ENCODE measurements at regions not wholly inside any gene's neighbourhood (a gene's known extent, or its start where the extent isn't known, plus 50 kb on each side); places are given as distances from the start of the nearest gene placed in this dataset.
A peak's percentile ranks its signal among the peaks of the same experiment; 100 is the strongest.
"Not testable (repeated sequence)": the region's sequence is repeated elsewhere in the genome, so short reads cannot be mapped to it uniquely, and the experiment has no call there.

DNA sequence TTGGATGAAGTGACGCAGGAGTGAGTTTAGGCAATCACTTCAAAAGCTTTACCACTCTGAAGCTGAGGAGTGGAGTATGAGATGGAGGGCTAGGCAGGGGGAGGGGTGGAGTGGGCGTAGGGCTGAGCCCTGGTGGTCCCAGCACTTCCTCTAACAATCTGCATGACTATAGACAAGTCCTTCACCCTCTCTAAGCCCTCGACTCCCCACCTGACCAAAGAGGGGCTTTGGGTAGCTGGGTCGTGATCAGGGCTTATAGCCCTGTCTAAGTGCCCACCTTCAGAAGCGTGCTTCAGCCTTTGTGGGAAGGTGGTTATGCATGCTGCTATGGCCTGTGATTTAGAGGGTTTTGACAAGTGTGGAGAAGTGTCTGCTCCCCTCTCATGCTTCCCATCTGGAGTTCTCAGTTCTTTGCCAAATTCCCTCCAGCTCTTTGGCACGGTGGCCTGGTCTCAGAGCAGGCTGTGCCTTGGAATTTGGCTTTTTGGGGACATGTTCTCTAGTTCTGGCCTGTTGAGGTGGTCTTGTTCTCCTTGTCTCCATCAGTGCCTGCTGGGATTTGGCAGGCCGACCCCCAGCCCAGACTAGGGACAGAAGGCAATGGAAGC lies 53.0 kb downstream of the ACTBL2 start:
- H3K36me3 Mint-ChIP-seq: no peaks in the 10 kb centered on the region
- no peak overlapping the region for H3K4me3 Mint-ChIP-seq
- no peak overlapping the region for H3K27ac Mint-ChIP-seq
- H3K27me3 Mint-ChIP-seq: peaks cover 3% of the 10 kb centered on the region
- no peaks in the 10 kb centered on the region for H3K9me3 Mint-ChIP-seq
- no peaks in the 10 kb centered on the region for H3K4me1 Mint-ChIP-seq
- peak; percentile 17 for ATAC-seq

DNA sequence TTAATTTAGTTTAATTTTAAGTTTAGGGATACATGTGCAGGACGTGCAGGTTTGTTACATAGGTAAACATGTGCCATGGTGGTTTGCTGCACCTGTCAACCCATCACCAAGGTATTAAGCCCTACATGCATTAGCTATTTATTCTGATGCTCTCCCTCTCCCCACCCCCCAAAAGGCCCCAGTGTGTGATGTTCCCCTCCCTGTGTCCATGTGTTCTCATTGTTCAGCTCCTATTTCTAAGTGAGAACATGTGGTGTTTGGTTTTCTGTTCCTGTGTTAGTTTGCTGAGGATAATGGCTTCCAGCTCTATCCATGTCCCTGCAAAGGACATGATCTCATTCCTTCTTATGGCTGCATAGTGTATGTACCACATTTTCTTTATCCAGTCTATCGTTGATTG lies 53.6 kb downstream of the ACTBL2 start:
- not testable (repeated sequence) for ATAC-seq, H3K27me3 Mint-ChIP-seq, H3K9me3 Mint-ChIP-seq, H3K27ac Mint-ChIP-seq, H3K36me3 Mint-ChIP-seq, H3K4me3 Mint-ChIP-seq, H3K4me1 Mint-ChIP-seq

DNA sequence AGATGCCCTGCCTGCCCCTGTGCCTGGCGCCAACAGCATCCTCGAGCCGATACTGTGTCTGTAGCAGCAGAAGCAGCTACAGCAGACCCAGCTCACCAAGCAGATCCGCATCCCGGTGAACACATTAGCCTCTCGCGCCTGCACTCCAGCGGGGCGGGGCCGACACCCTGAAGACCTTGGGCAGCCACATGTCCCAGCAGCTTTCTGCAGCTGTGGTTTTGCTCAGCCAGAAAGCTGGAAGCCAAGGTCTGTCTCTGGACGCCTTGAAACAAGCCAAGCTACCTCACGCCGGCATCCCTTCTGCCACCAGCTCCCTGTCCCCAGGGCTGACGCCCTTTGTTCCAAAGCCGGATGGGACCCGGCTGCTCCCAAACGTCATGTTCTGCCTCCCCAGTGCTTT lies 59.6 kb downstream of the ACTBL2 start:
- Mint-ChIP-seq H3K4me1 (no peaks in the 10 kb centered on the region), H3K27me3 (no peaks in the 10 kb centered on the region), H3K4me3 (no peak overlapping the region), H3K27ac (no peak overlapping the region), H3K36me3 (no peaks in the 10 kb centered on the region), H3K9me3 (no peaks in the 10 kb centered on the region)
- ATAC-seq: no peak

DNA sequence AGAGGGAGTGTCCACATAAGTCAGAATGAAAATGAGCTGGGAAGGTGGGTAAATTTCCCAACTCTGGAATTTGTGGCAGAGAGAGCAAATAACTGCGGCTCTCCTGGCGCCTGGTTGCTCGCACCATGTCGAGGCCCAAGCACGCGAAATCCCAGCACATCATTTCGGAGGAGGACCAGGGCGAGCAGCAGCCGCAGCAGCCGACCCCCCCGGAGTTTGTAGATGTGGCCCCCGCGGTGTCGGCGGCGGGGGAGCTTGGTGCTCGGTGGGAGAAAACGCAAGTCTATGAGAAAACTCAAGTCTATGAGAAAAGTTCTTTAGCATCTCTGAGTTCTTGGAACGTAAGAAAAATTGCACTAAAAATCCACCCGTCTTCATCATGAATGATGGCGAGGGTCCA lies 60.3 kb downstream of the ACTBL2 start:
- H3K27me3 Mint-ChIP-seq: no peaks in the 10 kb centered on the region
- no peaks in the 10 kb centered on the region for H3K4me1 Mint-ChIP-seq
- no peaks in the 10 kb centered on the region for H3K9me3 Mint-ChIP-seq
- no peak for ATAC-seq
- H3K27ac Mint-ChIP-seq: no peak overlapping the region
- no peaks in the 10 kb centered on the region for H3K36me3 Mint-ChIP-seq
- no peak overlapping the region for H3K4me3 Mint-ChIP-seq

DNA sequence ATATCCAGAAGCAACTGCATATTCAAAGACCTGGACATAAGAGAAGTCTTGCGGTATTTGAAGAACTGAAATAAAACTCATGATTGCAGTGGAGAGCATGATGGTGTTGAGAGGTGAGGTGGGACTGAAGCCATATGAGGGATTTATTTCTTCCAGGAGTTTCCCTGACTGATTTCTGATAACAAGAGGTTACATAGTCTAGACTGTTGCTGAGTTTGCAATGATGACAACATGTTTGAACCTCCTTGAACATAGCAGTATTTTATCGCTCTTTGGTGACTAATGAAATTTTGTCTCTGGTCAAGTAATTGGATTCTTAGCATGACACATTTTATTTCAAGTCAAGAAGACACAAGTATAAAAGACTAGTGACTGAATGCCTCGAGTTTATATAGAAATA lies 61.8 kb downstream of the ACTBL2 start:
- Mint-ChIP-seq H3K4me3 (no peak overlapping the region), H3K27ac (no peak overlapping the region), H3K4me1 (no peaks in the 10 kb centered on the region), H3K9me3 (no peaks in the 10 kb centered on the region), H3K27me3 (no peaks in the 10 kb centered on the region), H3K36me3 (no peaks in the 10 kb centered on the region)
- ATAC-seq: no peak

DNA sequence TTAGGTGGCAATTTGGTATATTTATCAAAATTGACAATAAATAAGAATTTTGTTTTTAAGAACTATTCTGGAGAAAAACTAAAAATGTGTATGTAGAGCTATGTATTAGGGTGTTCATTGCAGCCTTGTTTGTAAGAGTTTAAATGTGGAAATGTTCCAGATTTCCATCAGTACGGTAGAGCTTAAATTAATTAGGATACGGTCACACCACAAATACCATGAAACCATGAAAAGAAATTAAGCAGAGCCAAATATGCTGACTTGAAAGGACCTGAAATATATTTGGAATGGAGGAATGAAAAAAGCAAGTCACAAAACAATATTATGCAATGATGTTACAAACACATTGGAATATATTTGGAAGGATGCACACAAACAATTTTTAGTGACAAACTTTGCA lies 64.6 kb downstream of the ACTBL2 start:
- no peak overlapping the region for H3K4me3 Mint-ChIP-seq
- no peaks in the 10 kb centered on the region for H3K4me1 Mint-ChIP-seq
- no peaks in the 10 kb centered on the region for H3K36me3 Mint-ChIP-seq
- no peak for ATAC-seq
- no peaks in the 10 kb centered on the region for H3K9me3 Mint-ChIP-seq
- no peak overlapping the region for H3K27ac Mint-ChIP-seq
- no peaks in the 10 kb centered on the region for H3K27me3 Mint-ChIP-seq

DNA sequence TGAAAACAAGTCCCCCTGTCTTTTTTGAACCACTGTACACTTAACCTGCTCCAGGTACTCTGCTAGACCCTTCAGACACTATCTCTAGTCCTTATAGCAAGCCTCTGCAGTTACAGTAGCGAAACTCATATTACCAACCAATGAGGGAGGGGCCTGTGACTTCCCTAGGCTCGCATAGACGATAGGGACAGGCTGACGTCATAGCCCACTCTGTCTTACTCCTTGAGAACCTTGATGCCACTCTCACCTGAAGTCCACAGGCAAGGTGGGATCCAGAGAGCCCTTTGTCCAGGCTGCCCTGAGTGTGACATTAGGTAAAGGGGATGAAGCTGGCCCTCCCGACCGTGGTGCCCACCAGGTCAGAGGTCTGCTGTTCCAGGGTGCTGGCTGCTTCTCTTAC lies 65.3 kb downstream of the ACTBL2 start:
- H3K36me3 Mint-ChIP-seq: no peaks in the 10 kb centered on the region
- no peaks in the 10 kb centered on the region for H3K4me1 Mint-ChIP-seq
- no peaks in the 10 kb centered on the region for H3K9me3 Mint-ChIP-seq
- H3K4me3 Mint-ChIP-seq: no peak overlapping the region
- no peak for ATAC-seq
- H3K27me3 Mint-ChIP-seq: no peaks in the 10 kb centered on the region
- H3K27ac Mint-ChIP-seq: no peak overlapping the region

DNA sequence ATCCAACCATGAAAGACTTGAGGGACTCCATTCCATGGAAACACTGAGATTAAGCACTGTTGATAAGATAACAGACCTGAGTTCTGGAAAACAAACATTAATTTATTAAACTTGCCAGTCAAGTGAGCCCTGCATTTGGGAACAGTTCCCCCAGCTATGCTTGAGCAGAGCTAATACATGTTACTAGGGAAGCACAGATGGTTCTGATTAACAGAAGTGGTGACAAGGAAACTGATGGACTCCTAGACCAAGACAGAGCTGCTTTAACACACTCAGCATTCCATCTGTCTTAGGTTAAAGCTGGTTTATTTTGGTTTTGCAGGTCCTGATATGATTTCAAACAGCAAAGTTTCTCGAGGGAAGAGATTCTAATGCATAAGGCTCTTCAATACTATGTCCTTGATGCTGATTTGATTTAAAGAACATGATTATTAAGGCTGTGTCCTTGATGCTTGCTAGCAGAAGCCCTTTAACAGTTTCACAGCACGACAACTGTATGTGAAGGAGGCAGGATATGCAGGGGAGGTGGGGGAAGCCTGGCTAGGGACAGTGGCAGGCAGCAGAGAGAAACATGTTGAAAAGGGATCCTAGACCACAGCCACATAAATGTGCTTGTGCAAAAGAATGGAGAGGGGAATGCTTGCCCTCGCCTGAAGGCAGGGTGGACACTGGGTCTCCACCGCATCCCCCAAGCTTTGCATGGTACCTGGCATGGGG lies 66.2 kb downstream of the ACTBL2 start:
- no peak for ATAC-seq
- H3K4me3 Mint-ChIP-seq: no peak overlapping the region
- H3K4me1 Mint-ChIP-seq: no peaks in the 10 kb centered on the region
- no peaks in the 10 kb centered on the region for H3K36me3 Mint-ChIP-seq
- no peaks in the 10 kb centered on the region for H3K27me3 Mint-ChIP-seq
- H3K9me3 Mint-ChIP-seq: no peaks in the 10 kb centered on the region
- no peak overlapping the region for H3K27ac Mint-ChIP-seq

DNA sequence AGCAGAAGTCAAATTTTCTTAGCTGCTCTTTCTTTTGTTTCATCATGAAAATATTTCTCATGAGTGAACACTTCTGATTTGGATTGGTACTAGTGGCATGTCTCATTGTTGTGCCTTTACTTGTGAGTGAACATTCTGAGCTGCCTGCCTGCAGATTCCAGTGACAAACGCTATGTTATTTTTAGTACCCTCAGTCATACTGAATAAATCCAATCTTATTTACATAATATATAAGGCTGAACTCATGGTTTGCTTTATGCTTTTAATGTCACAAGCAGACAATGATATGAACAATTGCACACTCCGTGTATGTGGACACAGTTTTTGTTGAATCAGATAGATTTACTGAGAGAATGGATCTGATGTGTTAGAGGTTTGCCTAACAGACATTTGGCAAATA lies 67.8 kb downstream of the ACTBL2 start:
- no peak for ATAC-seq
- H3K9me3 Mint-ChIP-seq: no peaks in the 10 kb centered on the region
- H3K4me3 Mint-ChIP-seq: no peak overlapping the region
- no peaks in the 10 kb centered on the region for H3K36me3 Mint-ChIP-seq
- H3K4me1 Mint-ChIP-seq: no peaks in the 10 kb centered on the region
- no peak overlapping the region for H3K27ac Mint-ChIP-seq
- no peaks in the 10 kb centered on the region for H3K27me3 Mint-ChIP-seq

DNA sequence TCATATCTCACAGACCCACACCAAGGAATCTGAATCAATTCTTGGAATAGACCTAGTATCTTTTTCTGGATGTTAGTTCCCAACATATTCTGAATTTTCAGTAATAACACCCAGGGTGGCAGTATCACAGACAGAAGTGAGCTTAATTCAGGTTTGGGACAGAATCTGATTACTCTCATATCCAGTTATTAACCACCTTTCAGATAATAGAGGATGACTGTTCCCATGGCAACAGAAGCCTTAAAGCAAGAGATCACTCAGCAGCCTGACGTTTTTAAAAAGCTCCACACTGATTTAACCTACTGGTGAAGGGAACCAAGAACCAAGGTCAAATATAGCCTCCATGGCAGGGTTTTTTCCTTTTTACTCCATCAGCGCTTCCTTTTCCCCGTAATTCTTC lies 68.4 kb downstream of the ACTBL2 start:
- H3K27ac Mint-ChIP-seq: no peak overlapping the region
- H3K27me3 Mint-ChIP-seq: no peaks in the 10 kb centered on the region
- H3K4me1 Mint-ChIP-seq: no peaks in the 10 kb centered on the region
- no peak overlapping the region for H3K4me3 Mint-ChIP-seq
- no peaks in the 10 kb centered on the region for H3K36me3 Mint-ChIP-seq
- no peaks in the 10 kb centered on the region for H3K9me3 Mint-ChIP-seq
- ATAC-seq: no peak

DNA sequence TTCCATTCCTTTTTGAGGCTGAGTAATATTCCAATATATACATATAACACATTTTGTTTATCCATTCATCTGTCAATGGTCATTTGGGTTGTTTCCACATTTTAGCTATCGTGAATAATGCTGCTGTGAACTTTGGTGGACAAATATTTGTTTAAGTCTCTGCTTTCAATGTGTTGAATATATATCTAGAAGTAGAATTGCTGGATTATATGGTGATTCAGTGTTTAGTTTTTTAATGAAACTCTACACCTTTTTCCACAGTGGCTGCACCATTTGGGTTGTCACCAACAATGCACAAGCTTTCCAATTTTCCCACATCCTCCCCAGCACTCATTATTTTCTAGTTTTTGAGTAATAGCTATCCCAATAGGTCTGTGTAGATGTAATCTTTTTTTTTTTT lies 69.5 kb downstream of the ACTBL2 start:
- H3K4me1 Mint-ChIP-seq: no peaks in the 10 kb centered on the region
- H3K36me3 Mint-ChIP-seq: no peaks in the 10 kb centered on the region
- H3K4me3 Mint-ChIP-seq: no peak overlapping the region

DNA sequence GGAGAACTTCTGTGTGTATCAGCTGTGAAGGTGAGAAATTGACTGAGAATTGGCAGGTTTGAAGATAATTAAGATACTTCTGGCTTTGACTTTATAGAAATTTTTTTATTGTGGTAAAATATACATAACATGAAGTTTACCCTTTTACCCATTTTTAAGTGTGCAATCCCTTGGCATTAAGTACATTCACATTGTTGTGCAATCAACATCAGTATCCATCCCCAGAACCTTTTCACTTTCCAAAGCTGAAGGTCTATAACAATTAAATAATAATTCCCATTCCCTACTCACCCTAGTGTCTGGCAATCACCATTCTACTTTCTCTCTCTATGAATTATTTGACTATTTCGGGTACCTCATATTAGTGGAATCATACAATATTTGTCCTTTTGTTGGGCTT lies 69.9 kb downstream of the ACTBL2 start:
- Mint-ChIP-seq H3K4me3 (no peak overlapping the region), H3K4me1 (no peaks in the 10 kb centered on the region), H3K27me3 (no peaks in the 10 kb centered on the region), H3K9me3 (no peaks in the 10 kb centered on the region), H3K27ac (no peak overlapping the region), H3K36me3 (no peaks in the 10 kb centered on the region)
- no peak for ATAC-seq

More for the DNA sequence above, 69.5 kb downstream of the ACTBL2 start:
- H3K9me3 Mint-ChIP-seq: no peaks in the 10 kb centered on the region
- H3K27me3 Mint-ChIP-seq: no peaks in the 10 kb centered on the region
- ATAC-seq: no peak
- no peak overlapping the region for H3K27ac Mint-ChIP-seq

DNA sequence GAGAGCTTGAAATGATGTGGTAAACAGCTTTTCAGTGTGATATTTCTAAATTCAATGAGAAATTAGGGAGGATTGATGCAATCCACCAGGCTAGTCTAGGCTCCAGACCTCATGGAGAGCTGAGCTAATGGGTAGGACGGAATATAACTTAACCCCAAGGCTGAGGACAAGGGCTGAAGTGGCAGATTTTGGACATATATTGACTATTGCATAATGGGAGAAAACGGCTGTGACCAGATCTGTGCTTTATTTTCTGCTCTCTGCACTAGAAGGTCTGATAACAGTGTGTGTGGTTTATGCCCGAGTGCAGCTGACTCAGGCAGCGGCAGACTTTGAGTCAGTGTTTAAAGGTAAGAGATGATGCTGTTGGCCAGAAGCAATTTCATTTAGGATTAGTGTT lies 70.6 kb downstream of the ACTBL2 start:
- no peak overlapping the region for H3K4me3 Mint-ChIP-seq
- no peak overlapping the region for H3K27ac Mint-ChIP-seq
- no peak for ATAC-seq
- no peaks in the 10 kb centered on the region for H3K9me3 Mint-ChIP-seq
- no peaks in the 10 kb centered on the region for H3K27me3 Mint-ChIP-seq
- no peaks in the 10 kb centered on the region for H3K36me3 Mint-ChIP-seq
- H3K4me1 Mint-ChIP-seq: no peaks in the 10 kb centered on the region

DNA sequence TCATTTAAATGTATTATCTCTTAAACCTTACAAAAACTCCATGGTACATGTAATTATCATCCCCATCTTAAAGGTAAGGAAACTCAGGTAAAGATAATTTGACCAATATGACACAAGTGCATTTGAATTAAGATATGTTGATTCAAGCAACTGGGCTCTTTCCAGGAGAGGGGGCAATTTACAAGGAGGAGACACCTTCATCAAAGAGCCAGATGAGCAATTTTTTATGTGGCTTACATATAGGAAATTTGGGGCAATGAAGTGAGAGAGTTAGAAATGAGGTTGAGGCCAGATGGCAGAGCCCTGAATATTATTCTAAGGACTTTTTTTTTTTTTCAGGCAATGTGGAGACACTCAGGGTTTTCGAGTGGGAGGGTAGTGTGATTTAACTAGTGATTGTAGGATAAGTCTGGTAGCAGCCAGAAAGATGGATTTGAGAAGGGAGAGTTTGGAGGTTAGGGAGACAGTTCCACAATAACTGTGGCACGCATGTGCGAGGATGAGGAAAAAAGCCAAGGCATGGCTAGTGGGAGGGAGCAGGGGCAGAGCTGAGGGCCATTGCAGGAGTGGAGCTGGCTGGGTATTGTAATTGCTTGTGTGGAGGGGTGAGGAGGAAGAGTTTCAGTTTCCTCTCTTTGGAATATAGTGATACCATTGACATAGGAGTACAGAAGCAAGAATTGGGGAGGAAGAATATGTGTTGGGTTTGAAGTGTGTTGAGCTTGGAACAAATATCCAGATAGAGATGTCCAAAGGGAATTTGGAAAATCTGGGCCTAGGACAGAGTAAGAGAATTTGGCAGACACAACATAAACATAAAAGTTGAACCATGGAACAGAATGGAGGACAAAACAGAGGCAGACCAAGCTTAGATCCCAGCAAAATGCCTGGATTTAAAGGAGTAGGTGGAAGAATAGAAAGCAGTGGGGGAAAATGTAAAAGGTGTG lies 72.0 kb downstream of the ACTBL2 start:
- H3K9me3 Mint-ChIP-seq: no peaks in the 10 kb centered on the region
- no peak overlapping the region for H3K4me3 Mint-ChIP-seq
- H3K4me1 Mint-ChIP-seq: no peaks in the 10 kb centered on the region
- H3K27me3 Mint-ChIP-seq: no peaks in the 10 kb centered on the region
- H3K36me3 Mint-ChIP-seq: no peaks in the 10 kb centered on the region
- H3K27ac Mint-ChIP-seq: no peak overlapping the region
- ATAC-seq: no peak

DNA sequence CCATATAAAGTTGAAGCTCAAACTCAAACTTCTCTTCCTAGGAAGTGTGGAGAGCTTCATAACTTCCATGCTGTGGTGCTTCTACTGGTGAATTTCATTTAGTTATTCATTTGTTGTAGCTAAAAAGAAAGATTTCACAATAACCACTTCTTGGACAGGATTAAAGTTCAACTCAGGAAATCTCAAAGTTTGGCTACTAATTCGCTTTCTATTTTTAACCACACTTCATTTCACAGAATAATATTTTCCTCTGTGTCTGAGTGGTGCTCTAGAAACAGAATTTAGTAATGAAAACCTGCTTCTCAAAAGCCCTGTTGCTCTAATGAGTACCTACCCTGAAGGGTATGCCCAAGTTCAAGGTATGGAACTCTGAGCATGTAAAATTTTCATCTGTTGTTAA lies 73.9 kb downstream of the ACTBL2 start:
- Mint-ChIP-seq H3K4me1 (no peaks in the 10 kb centered on the region), H3K27ac (no peak overlapping the region), H3K9me3 (no peaks in the 10 kb centered on the region), H3K36me3 (no peaks in the 10 kb centered on the region), H3K4me3 (no peak overlapping the region), H3K27me3 (peaks cover 5% of the 10 kb centered on the region)
- ATAC-seq: no peak

DNA sequence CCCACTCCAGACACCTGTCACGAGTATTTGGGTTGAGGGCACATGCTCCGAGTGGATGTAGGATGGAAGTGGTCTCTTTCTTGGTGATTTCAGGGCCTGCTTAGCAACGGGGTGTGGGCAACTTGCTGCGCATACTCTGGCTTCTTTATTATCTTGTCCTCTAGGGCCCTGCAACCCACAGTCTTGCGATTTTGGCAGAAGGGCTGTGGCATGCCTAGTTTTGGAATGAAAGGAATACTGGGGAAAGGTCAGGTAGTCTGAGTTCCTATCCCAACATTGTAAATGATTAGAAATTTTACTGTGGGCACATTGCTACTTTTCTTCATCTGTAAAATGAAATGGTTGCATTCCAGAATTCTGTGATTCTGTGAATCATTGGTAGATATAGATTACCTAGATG lies 74.3 kb downstream of the ACTBL2 start:
- no peaks in the 10 kb centered on the region for H3K36me3 Mint-ChIP-seq
- H3K27me3 Mint-ChIP-seq: peaks cover 9% of the 10 kb centered on the region
- H3K4me1 Mint-ChIP-seq: no peaks in the 10 kb centered on the region
- no peak for ATAC-seq
- H3K9me3 Mint-ChIP-seq: peaks cover under 1% of the 10 kb centered on the region
- H3K4me3 Mint-ChIP-seq: no peak overlapping the region
- H3K27ac Mint-ChIP-seq: no peak overlapping the region
